Ascending aorta (tissue), 2 donors: ENCODE measurements at regions not wholly inside any gene's neighbourhood (a gene's known extent, or its start where the extent isn't known, plus 50 kb on each side); places are given as distances from the start of the nearest gene placed in this dataset.

Experiments used
- DNase-seq, 2 donors: peaks; one replicate each; pipeline ENCODE4 v3.0.0-alpha.2; 2019; ENCODE audit warnings: low spot score in 2 of 2
- H3K27ac ChIP-seq, 2 donors: fragments of 200-600 bp; sonication (generic); one replicate each; pipeline ENCODE4 v1.5.1; 2016 to 2017; ENCODE audit warnings: mild to moderate bottlenecking in 1 of 2
- H3K27me3 ChIP-seq: fragments of 200-600 bp; sonication (generic); one replicate; pipeline ENCODE4 v1.5.1; 2017
- H3K36me3 ChIP-seq, 2 donors: fragments of 200-600 bp; sonication (generic); one replicate each; pipeline ENCODE4 v1.5.1; 2016
- H3K4me1 ChIP-seq, 2 donors: fragments of 200-600 bp; sonication (generic); one replicate each; pipeline ENCODE4 v1.5.1; 2016 to 2017; ENCODE audit warnings: mild to moderate bottlenecking in 1 of 2
- H3K4me3 ChIP-seq, 2 donors: fragments of 200-600 bp; sonication (generic); one replicate each; pipeline ENCODE4 v1.5.1; 2016 to 2017; ENCODE audit warnings: mild to moderate bottlenecking in 1 of 2
- H3K9me3 ChIP-seq, 2 donors: fragments of 200-600 bp; sonication (generic); one replicate each; pipeline ENCODE4 v1.5.1; 2016
- intact Hi-C: fragments of 100-400 bp; cut with DNase I; formaldehyde crosslinking; loops from one replicate; pipeline ENCODE4 v1.15.1; 2023
- TF ChIP-seq, protein P1 (sequence below), 3 experiments: fragments of 200-600 bp in 2 of 3; fragments of 450-650 bp in 1 of 3; sonication (generic) in 2 of 3; IDR thresholded peaks; one replicate each; pipeline ENCODE4 v1.5.1; 2016 to 2019; ENCODE audit warnings: antibody characterized with exemption in 3 of 3, mild to moderate bottlenecking in 1 of 3, moderate library complexity in 1 of 3

DNA sequence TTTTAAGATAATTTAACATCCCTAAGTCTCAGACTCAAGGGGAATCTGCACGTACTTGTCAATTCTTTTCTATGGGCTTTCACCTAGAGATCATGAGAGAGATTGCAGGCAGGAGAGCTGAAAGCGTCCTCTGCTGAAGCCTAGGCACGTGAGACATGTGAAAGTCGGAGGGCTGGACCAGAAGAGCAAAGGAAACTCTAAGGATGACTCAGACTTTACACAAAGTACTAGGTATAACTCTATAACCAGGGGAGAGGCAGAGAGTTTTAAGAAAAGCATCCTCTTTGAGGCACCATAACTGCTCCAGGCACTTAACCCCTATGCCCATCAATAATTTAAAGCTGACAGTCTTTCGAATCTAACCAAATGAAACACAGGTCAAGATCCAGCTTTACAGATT is 436.6 kb downstream of the VGLL3 start:
- TF ChIP-seq, protein P1, sequence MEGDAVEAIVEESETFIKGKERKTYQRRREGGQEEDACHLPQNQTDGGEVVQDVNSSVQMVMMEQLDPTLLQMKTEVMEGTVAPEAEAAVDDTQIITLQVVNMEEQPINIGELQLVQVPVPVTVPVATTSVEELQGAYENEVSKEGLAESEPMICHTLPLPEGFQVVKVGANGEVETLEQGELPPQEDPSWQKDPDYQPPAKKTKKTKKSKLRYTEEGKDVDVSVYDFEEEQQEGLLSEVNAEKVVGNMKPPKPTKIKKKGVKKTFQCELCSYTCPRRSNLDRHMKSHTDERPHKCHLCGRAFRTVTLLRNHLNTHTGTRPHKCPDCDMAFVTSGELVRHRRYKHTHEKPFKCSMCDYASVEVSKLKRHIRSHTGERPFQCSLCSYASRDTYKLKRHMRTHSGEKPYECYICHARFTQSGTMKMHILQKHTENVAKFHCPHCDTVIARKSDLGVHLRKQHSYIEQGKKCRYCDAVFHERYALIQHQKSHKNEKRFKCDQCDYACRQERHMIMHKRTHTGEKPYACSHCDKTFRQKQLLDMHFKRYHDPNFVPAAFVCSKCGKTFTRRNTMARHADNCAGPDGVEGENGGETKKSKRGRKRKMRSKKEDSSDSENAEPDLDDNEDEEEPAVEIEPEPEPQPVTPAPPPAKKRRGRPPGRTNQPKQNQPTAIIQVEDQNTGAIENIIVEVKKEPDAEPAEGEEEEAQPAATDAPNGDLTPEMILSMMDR (IDR thresholded peaks at IDR 0.05), result no peak
- intact Hi-C loops, result no loop called here
- no peak for DNase-seq
- no peaks in the 10 kb centered on the region for H3K36me3 ChIP-seq
- H3K4me3 ChIP-seq, result no peak overlapping the region
- no peaks in the 10 kb centered on the region for H3K4me1 ChIP-seq
- no peaks in the 10 kb centered on the region for H3K9me3 ChIP-seq
- H3K27ac ChIP-seq, result no peak overlapping the region
- H3K27me3 ChIP-seq, result no peaks in the 10 kb centered on the region

DNA sequence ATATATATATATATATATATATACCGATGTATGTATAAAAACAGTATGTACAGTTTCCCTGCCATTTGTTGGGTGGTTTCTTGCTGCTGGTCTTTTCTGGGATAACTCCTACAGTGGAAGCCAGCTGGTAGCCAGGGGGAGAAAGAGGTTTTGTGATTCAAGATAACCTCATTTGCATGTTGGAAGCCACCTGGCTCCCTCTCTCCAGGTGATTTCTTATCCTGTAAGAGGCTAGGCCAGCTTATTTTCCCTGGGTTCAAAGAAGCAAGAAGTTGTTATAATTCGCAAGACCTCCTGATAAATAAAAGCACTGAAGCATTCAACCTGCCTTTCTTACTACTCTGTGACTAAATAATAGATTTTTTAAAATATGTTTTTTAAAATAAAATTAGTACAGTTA is 443.3 kb downstream of the VGLL3 start:
- no peaks in the 10 kb centered on the region for H3K4me1 ChIP-seq
- H3K4me3 ChIP-seq, result no peak overlapping the region
- no peaks in the 10 kb centered on the region for H3K27me3 ChIP-seq
- no peaks in the 10 kb centered on the region for H3K36me3 ChIP-seq
- no peaks in the 10 kb centered on the region for H3K9me3 ChIP-seq
- intact Hi-C loops, result no loop called here
- DNase-seq, result no peak
- no peak overlapping the region for H3K27ac ChIP-seq
- TF ChIP-seq, protein P1 (IDR thresholded peaks at IDR 0.05), result no peak

DNA sequence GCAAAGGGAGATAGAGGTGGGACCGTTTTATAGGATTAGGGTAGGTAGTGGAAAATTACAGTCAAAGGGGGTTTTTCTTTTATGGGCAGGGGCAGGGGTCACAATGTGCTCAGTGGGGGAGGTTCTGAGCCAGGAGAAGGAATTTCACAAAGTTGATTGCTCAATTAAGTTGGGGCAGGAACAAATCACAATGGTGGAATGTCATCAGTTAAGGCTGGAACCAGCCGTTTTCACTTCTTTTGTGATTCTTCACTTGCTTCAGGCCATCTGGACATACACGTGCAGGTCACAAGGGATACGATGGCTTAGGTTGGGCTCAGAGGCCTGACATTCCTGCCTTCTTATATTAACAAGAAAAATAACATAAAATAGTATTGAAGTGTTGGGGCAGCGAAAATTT is 453.8 kb downstream of the VGLL3 start:
- no peak for DNase-seq

GRCh38 chr3:86519819-86520218 is 471.1 kb downstream of the VGLL3 start:
- no peak for DNase-seq
- Histone ChIP-seq H3K4me3 (no peak overlapping the region), H3K27ac (no peak overlapping the region), H3K27me3 (no peaks in the 10 kb centered on the region), H3K36me3 (no peaks in the 10 kb centered on the region), H3K4me1 (no peaks in the 10 kb centered on the region), H3K9me3 (no peaks in the 10 kb centered on the region)
- intact Hi-C loops, result no loop called here
- TF ChIP-seq, protein P1 (IDR thresholded peaks at IDR 0.05), result no peak

More for the DNA sequence above, 453.8 kb downstream of the VGLL3 start:
- peaks cover 0 to 6% of the 10 kb centered on the region in 2 donors for H3K9me3 ChIP-seq
- H3K27ac ChIP-seq, result no peak overlapping the region
- no peak overlapping the region for H3K4me3 ChIP-seq
- no peaks in the 10 kb centered on the region for H3K36me3 ChIP-seq
- intact Hi-C loops, result no loop called here
- no peaks in the 10 kb centered on the region for H3K4me1 ChIP-seq
- H3K27me3 ChIP-seq, result no peaks in the 10 kb centered on the region
- TF ChIP-seq, protein P1 (IDR thresholded peaks at IDR 0.05), result no peak

DNA sequence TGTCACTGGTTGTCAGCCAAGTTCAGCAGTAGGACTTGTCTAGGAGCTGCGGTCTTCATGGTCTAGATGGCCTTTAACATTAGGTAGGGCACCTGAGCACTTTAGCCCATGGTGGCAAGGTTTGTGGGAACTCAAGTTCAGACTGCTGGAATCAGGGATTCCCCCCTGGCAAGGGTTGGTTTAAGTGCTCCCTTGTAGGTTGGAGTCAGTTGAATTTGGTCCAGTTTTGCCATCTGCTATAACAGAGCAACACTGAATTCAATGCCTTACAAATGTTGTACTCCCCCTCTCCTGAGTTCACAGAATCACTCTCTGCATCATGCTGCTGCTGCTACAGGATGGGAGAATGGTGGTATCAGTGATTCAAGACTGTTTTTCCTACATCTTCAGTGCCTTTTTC is 509.3 kb downstream of the VGLL3 start:
- H3K9me3 ChIP-seq, result no peaks in the 10 kb centered on the region
- no peaks in the 10 kb centered on the region for H3K4me1 ChIP-seq
- H3K27ac ChIP-seq, result no peak overlapping the region
- no peak overlapping the region for H3K4me3 ChIP-seq
- DNase-seq, result no peak
- H3K36me3 ChIP-seq, result no peaks in the 10 kb centered on the region
- H3K27me3 ChIP-seq, result no peaks in the 10 kb centered on the region
- intact Hi-C loops, result no loop called here
- TF ChIP-seq, protein P1 (IDR thresholded peaks at IDR 0.05), result no peak

GRCh38 chr3:86481031-86481430 is 509.9 kb downstream of the VGLL3 start:
- Histone ChIP-seq H3K36me3 (no peaks in the 10 kb centered on the region), H3K9me3 (no peaks in the 10 kb centered on the region), H3K4me1 (no peaks in the 10 kb centered on the region), H3K4me3 (no peak overlapping the region), H3K27me3 (no peaks in the 10 kb centered on the region), H3K27ac (no peak overlapping the region)
- intact Hi-C loops, result no loop called here
- no peak for DNase-seq
- TF ChIP-seq, protein P1 (IDR thresholded peaks at IDR 0.05), result no peak
